H1 (cell line): ENCODE measurements at regions not wholly inside any gene's neighbourhood (a gene's known extent, or its start where the extent isn't known, plus 50 kb on each side); places are given as distances from the start of the nearest gene placed in this dataset.

Source experiments
- CTCF ChIA-PET: fragments of 300-600 bp; sonication (Branson Sonifier 250); formaldehyde crosslinking; loops from one replicate; lab custom pipeline; 2021; ENCODE audit not compliant: partially characterized antibody; lab: Charles Lee
- POLR2A ChIA-PET: fragments of 300-600 bp; sonication (Branson Sonifier 250); formaldehyde crosslinking; loops from one replicate; lab custom pipeline; 2021; ENCODE audit warnings: inconsistent platforms; ENCODE audit not compliant: partially characterized antibody; lab: Charles Lee
- DNase-seq, 2 experiments: peaks; one replicate each; pipeline versions ENCODE4 v3.0.0 to v3.0.0-alpha.2; 2010 to 2022; ENCODE audit warnings: low spot score in 2 of 2, low read depth in 1 of 2, mixed read lengths in 1 of 2
- FAIRE-seq: peaks from 2 replicates; lab custom pipeline; 2011; peaks lifted over from hg19 to GRCh38; lab: Jason Lieb, UNC
- H2AFZ ChIP-seq: 2 replicates; pipeline ENCODE4 v1.8.1; 2012; ENCODE audit warnings: low read length, inconsistent platforms
- H2AK5ac ChIP-seq: 2 replicates; pipeline ENCODE4 v1.6.1; 2013; ENCODE audit warnings: low read depth, low read length
- H2BK120ac ChIP-seq: replicated peaks from 2 replicates; pipeline ENCODE3; 2013; ENCODE audit warnings: low read depth, low read length, inconsistent platforms
- H2BK12ac ChIP-seq: 2 replicates; pipeline ENCODE4 v1.6.1; 2013; ENCODE audit warnings: low read depth, low read length
- H2BK15ac ChIP-seq: 2 replicates; pipeline ENCODE4 v1.6.1; 2013; ENCODE audit warnings: low read length
- H2BK20ac ChIP-seq: 2 replicates; pipeline ENCODE4 v1.6.1; 2013; ENCODE audit warnings: low read length
- H2BK5ac ChIP-seq: 2 replicates; pipeline ENCODE4 v1.6.1; 2013; ENCODE audit warnings: low read depth, low read length
- H3K14ac ChIP-seq: 2 replicates; pipeline ENCODE4 v1.6.1; 2013; ENCODE audit warnings: inconsistent platforms; ENCODE audit not compliant: insufficient read length
- H3K18ac ChIP-seq: 2 replicates; pipeline ENCODE4 v1.6.1; 2013; ENCODE audit warnings: low read length; ENCODE audit errors: extremely low read depth
- H3K23ac ChIP-seq: 2 replicates; pipeline ENCODE4 v1.6.1; 2013; ENCODE audit warnings: inconsistent platforms; ENCODE audit not compliant: insufficient read length
- H3K23me2 ChIP-seq: 2 replicates; pipeline ENCODE4 v1.6.1; 2013; ENCODE audit warnings: low read depth, low read length
- H3K27ac ChIP-seq: 2 replicates; pipeline ENCODE4 v1.6.1; 2011; ENCODE audit warnings: low read depth, low read length, inconsistent platforms
- H3K27me3 ChIP-seq, 4 experiments: replicated peaks in 1 of 4; 1 replicate in 1 of 4; 2 replicates in 3 of 4; pipeline versions ENCODE4 v1.6.1 to v1.8.1; 2011 to 2013; ENCODE audit warnings: low read length in 3 of 4, mild to moderate bottlenecking in 3 of 4, inconsistent platforms in 2 of 4, mixed read lengths in 2 of 4, moderate library complexity in 1 of 4; ENCODE audit not compliant: control insufficient read depth in 3 of 4, insufficient read depth in 3 of 4; ENCODE audit errors: extremely low read depth in 1 of 4
- H3K36me3 ChIP-seq, 4 experiments: 2 replicates each; pipeline versions ENCODE4 v1.6.1 to v1.8.1; 2011 to 2013; ENCODE audit warnings: mild to moderate bottlenecking in 4 of 4, low read length in 3 of 4, moderate library complexity in 2 of 4, control low read depth in 1 of 4, inconsistent platforms in 1 of 4; ENCODE audit not compliant: insufficient read depth in 4 of 4, control insufficient read depth in 2 of 4
- H3K4ac ChIP-seq: replicated peaks from 2 replicates; pipeline ENCODE3; 2013; ENCODE audit warnings: low read length, low read depth, mixed read lengths, inconsistent platforms; ENCODE audit not compliant: insufficient read length
- H3K4me1 ChIP-seq, 4 experiments: replicated peaks in 1 of 4; 1 replicate in 1 of 4; 2 replicates in 3 of 4; pipeline versions ENCODE4 v1.6.1 to v1.8.1; 2011 to 2013; ENCODE audit warnings: low read length in 3 of 4, inconsistent platforms in 2 of 4, mixed read lengths in 1 of 4; ENCODE audit not compliant: insufficient read depth in 4 of 4, control insufficient read depth in 3 of 4
- H3K4me2 ChIP-seq, 2 experiments: 2 replicates each; pipeline versions ENCODE4 v1.6.1 to v1.8.1; 2011 to 2013; ENCODE audit warnings: low read depth in 2 of 2, low read length in 2 of 2, control low read depth in 1 of 2, inconsistent platforms in 1 of 2, mild to moderate bottlenecking in 1 of 2; ENCODE audit not compliant: insufficient read depth in 1 of 2
- H3K4me3 ChIP-seq, 4 experiments: fragments of 200-600, 300-600 bp in 1 of 4; sonication (generic), shearing (Covaris generic), sonication (Bioruptor Twin) in 1 of 4; 2 replicates each; pipeline versions ENCODE4 v1.5.1 to v1.8.1; 2011 to 2016; ENCODE audit warnings: low read length in 4 of 4, low read depth in 3 of 4, control low read depth in 2 of 4, inconsistent platforms in 2 of 4, mild to moderate bottlenecking in 2 of 4, mixed read lengths in 1 of 4, moderate library complexity in 1 of 4; ENCODE audit not compliant: insufficient read depth in 2 of 4; ENCODE audit errors: extremely low read depth in 1 of 4
- H3K56ac ChIP-seq: replicated peaks from 2 replicates; pipeline ENCODE3; 2013; ENCODE audit warnings: low read depth, mild to moderate bottlenecking, mixed read lengths, low read length, inconsistent platforms; ENCODE audit not compliant: insufficient read length
- H3K79me1 ChIP-seq: 2 replicates; pipeline ENCODE4 v1.6.1; 2013; ENCODE audit warnings: low read depth, low read length, control low read depth
- H3K79me2 ChIP-seq, 2 experiments: 2 replicates each; pipeline versions ENCODE4 v1.6.1 to v1.8.1; 2012 to 2013; ENCODE audit warnings: low read length in 2 of 2, mild to moderate bottlenecking in 2 of 2, inconsistent platforms in 1 of 2; ENCODE audit not compliant: insufficient read depth in 2 of 2, control insufficient read depth in 1 of 2
- H3K9ac ChIP-seq, 4 experiments: replicated peaks in 1 of 4; 1 replicate in 1 of 4; 2 replicates in 3 of 4; pipeline versions ENCODE4 v1.6.1 to v1.8.1; 2011 to 2013; ENCODE audit warnings: low read depth in 3 of 4, low read length in 3 of 4, control low read depth in 2 of 4, mild to moderate bottlenecking in 2 of 4, moderate library complexity in 2 of 4, inconsistent platforms in 1 of 4; ENCODE audit errors: extremely low read depth in 1 of 4
- H3K9me3 ChIP-seq, 2 experiments: 2 replicates each; pipeline versions ENCODE4 v1.6.1 to v1.8.1; 2012 to 2013; ENCODE audit warnings: mild to moderate bottlenecking in 2 of 2, moderate library complexity in 2 of 2, control low read depth in 1 of 2, inconsistent platforms in 1 of 2, low read depth in 1 of 2, low read length in 1 of 2, mixed read lengths in 1 of 2; ENCODE audit not compliant: insufficient read depth in 2 of 2
- H4K20me1 ChIP-seq, 2 experiments: replicated peaks in 1 of 2; 2 replicates each; pipeline versions ENCODE3 to v1.8.1; 2011 to 2013; ENCODE audit warnings: inconsistent platforms in 2 of 2, low read length in 2 of 2, mild to moderate bottlenecking in 1 of 2; ENCODE audit not compliant: insufficient read depth in 2 of 2, control insufficient read depth in 1 of 2
- H4K5ac ChIP-seq: 2 replicates; pipeline ENCODE4 v1.6.1; 2013; ENCODE audit warnings: low read length, low read depth, mixed read lengths, inconsistent platforms; ENCODE audit not compliant: insufficient read length
- H4K8ac ChIP-seq: 2 replicates; pipeline ENCODE4 v1.8.0; 2013; ENCODE audit warnings: mild to moderate bottlenecking, moderate library complexity, low read length, inconsistent platforms; ENCODE audit not compliant: insufficient read depth; ENCODE audit errors: extremely low read depth
- H4K91ac ChIP-seq: replicated peaks from 2 replicates; pipeline ENCODE3; 2013; ENCODE audit warnings: low read length, mixed read lengths, inconsistent platforms; ENCODE audit not compliant: insufficient read length
- ATF2 ChIP-seq: IDR thresholded peaks from 2 replicates; pipeline ENCODE4 v1.6.1; 2012; ENCODE audit warnings: low read length, inconsistent platforms
- CHD1 ChIP-seq: IDR thresholded peaks from 2 replicates; pipeline ENCODE4 v1.6.1; 2012; ENCODE audit warnings: low read depth, low read length, improper control_type of control experiment
- CREB1 ChIP-seq: IDR thresholded peaks from 2 replicates; pipeline ENCODE4 v1.6.1; 2012; ENCODE audit warnings: inconsistent platforms
- HDAC2 ChIP-seq, 2 experiments: fragments of 300-600 bp in 1 of 2; sonication (generic) in 1 of 2; IDR thresholded peaks; 2 replicates each; pipeline ENCODE4 v1.6.1; 2011 to 2012; ENCODE audit warnings: low read depth in 2 of 2, low read length in 2 of 2, mild to moderate bottlenecking in 2 of 2, moderate library complexity in 2 of 2, borderline replicate concordance in 1 of 2, inconsistent platforms in 1 of 2
- HDAC6 ChIP-seq: IDR thresholded peaks from one replicate; pipeline ENCODE4 v1.7.1; 2012; ENCODE audit warnings: low read depth, mild to moderate bottlenecking, inconsistent platforms, low read length, moderate library complexity
- KDM5A ChIP-seq: fragments of 200-600 bp; IDR thresholded peaks from 2 replicates; pipeline ENCODE4 v1.7.1; 2012; ENCODE audit warnings: mild to moderate bottlenecking, low read length, inconsistent platforms, mixed read lengths
- PHF8 ChIP-seq: fragments of 200-600 bp; sonication (generic); conservative IDR thresholded peaks from 2 replicates; pipeline ENCODE4 v1.7.1; 2012; ENCODE audit warnings: low read depth, mild to moderate bottlenecking, inconsistent platforms, low read length, moderate library complexity
- POU5F1 ChIP-seq: IDR thresholded peaks from 2 replicates; pipeline ENCODE4 v1.6.1; 2011; ENCODE audit warnings: low read depth, mild to moderate bottlenecking, low read length, moderate library complexity
- RAD21 ChIP-seq, 2 experiments: IDR thresholded peaks in 1 of 2; conservative IDR thresholded peaks in 1 of 2; 2 replicates each; pipeline ENCODE4 v1.6.1; 2011; ENCODE audit warnings: low read depth in 2 of 2, low read length in 2 of 2, improper control_type of control experiment in 1 of 2, inconsistent platforms in 1 of 2, mild to moderate bottlenecking in 1 of 2, moderate library complexity in 1 of 2
- RBBP5 ChIP-seq: IDR thresholded peaks from 2 replicates; pipeline ENCODE4 v1.7.1; 2012; ENCODE audit warnings: low read depth, mild to moderate bottlenecking, inconsistent platforms, low read length, moderate library complexity, borderline replicate concordance
- RFX5 ChIP-seq: IDR thresholded peaks from 2 replicates; pipeline ENCODE4 v1.6.1; 2011; ENCODE audit warnings: low read depth, low read length, improper control_type of control experiment, borderline replicate concordance
- TBP ChIP-seq: IDR thresholded peaks from 2 replicates; pipeline ENCODE4 v1.6.1; 2011; ENCODE audit warnings: low read depth, low read length, improper control_type of control experiment
- ZNF274 ChIP-seq: IDR thresholded peaks from 2 replicates; pipeline ENCODE4 v1.7.0; 2012; ENCODE audit warnings: low read length, borderline replicate concordance; ENCODE audit errors: extremely low read depth
- WGBS, 2 experiments: shearing (Covaris generic) in 1 of 2; methylation state at CpG; one replicate each; pipeline versions ENCODE4 v1.1.6 to v1.1.7; 2013 to 2015; ENCODE audit warnings: low lambda C conversion rate in 2 of 2, mixed read lengths in 2 of 2, inconsistent platforms in 1 of 2, low coverage in 1 of 2, missing lambda C conversion rate in 1 of 2; ENCODE audit not compliant: insufficient replicate concordance in 2 of 2, insufficient coverage in 1 of 2, insufficient read length in 1 of 2; ENCODE audit errors: extremely low coverage in 1 of 2, missing lambda C conversion rate in 1 of 2; 5-methylcytosine and 5-hydroxymethylcytosine counted together

GRCh38 chr1:190975827-190976226, 498.2 kb upstream of the BRINP3 start:
- Histone ChIP-seq H4K8ac (no peak overlapping the region), H2BK15ac (no peak overlapping the region), H3K23ac (no peak overlapping the region), H2BK20ac (no peak overlapping the region), H3K36me3 (no peaks in the 10 kb centered on the region), H3K9me3 (no peaks in the 10 kb centered on the region), H3K18ac (no peak overlapping the region), H3K27ac (no peak overlapping the region), H4K20me1 (no peaks in the 10 kb centered on the region), H3K14ac (no peak overlapping the region), H2BK12ac (no peak overlapping the region), H3K23me2 (no peaks in the 10 kb centered on the region), H3K27me3 (no peaks in the 10 kb centered on the region), H3K9ac (no peak overlapping the region), H2AFZ (no peak overlapping the region), H3K56ac (no peak overlapping the region), H4K5ac (no peak overlapping the region), H3K79me1 (no peaks in the 10 kb centered on the region), H3K79me2 (no peaks in the 10 kb centered on the region), H3K4me3 (no peak overlapping the region), H3K4me2 (no peak overlapping the region), H2BK5ac (no peak overlapping the region), H3K4me1 (no peaks in the 10 kb centered on the region), H2AK5ac (no peak overlapping the region), H2BK120ac (no peak overlapping the region), H3K4ac (no peak overlapping the region), H4K91ac (no peak overlapping the region)
- WGBS, 2 experiments, result 100% methylated on average over 5 of the region's 5 CpGs; no CpG with 5 or more reads in 1 of the 2 experiments
- no peak for FAIRE-seq
- POLR2A ChIA-PET, result no interaction called here
- CTCF ChIA-PET, result interaction anchor here (0.9 kb wide), 1 partner anchor 40 kb away, joined by 5 read pairs; no protein-coding TSS in a partner anchor
- DNase-seq, result no peak
- TF ChIP-seq ZNF274 (no peak), KDM5A (no peak), CHD1 (no peak), PHF8 (no peak), ATF2 (no peak), HDAC2 (IDR thresholded peaks at IDR 0.05; ENCODE audit: borderline replicate concordance in 1 of 2, low read depth in 2 of 2, low read length in 2 of 2) (no peak), RFX5 (no peak), RAD21 (IDR thresholded peaks at IDR 0.05 in 1 of 2, conservative IDR thresholded peaks at IDR 0.05 in 1 of 2; ENCODE audit: low read depth in 2 of 2, low read length in 2 of 2) (no peak), POU5F1 (no peak), HDAC6 (no peak), RBBP5 (no peak), TBP (no peak), CREB1 (no peak)
